GM19025 (cell line): ENCODE measurements at regions not wholly inside any gene's neighbourhood (a gene's known extent, or its start where the extent isn't known, plus 50 kb on each side); places are given as distances from the start of the nearest gene placed in this dataset.
"Not testable (repeated sequence)": the region's sequence is repeated elsewhere in the genome, so short reads cannot be mapped to it uniquely, and the experiment has no call there.

Source experiments
- ATAC-seq: cut with Tn5 transposase; IDR thresholded peaks from one replicate; pipeline ENCODE4 v1.9.1; 2021; ENCODE audit warnings: mild to moderate bottlenecking, low read depth, moderate library complexity; ENCODE audit not compliant: unreplicated experiment

- no peak for ATAC-seq
These were observed 114.8 kb upstream of the VRK1 start for GRCh38 chr14:96682401-96682800.

GRCh38 chr14:96683562-96684289 lies 113.5 kb upstream of the VRK1 start:
- ATAC-seq, result no peak

- ATAC-seq, result no peak
These were observed 111.1 kb upstream of the VRK1 start for GRCh38 chr14:96686126-96686525.

- no peak for ATAC-seq
These were observed 108.6 kb upstream of the VRK1 start for GRCh38 chr14:96688629-96689028.

GRCh38 chr14:96690713-96691383 lies 106.3 kb upstream of the VRK1 start:
- ATAC-seq, result no peak

GRCh38 chr14:96693252-96693820 lies 103.8 kb upstream of the VRK1 start:
- ATAC-seq, result no peak

- ATAC-seq, result no peak
These were observed 103.2 kb upstream of the VRK1 start for GRCh38 chr14:96693987-96694386.

GRCh38 chr14:96698960-96699539 lies 98.1 kb upstream of the VRK1 start:
- peak; percentile 75 for ATAC-seq

GRCh38 chr14:96699666-96700065 lies 97.5 kb upstream of the VRK1 start:
- no peak for ATAC-seq

- ATAC-seq, result no peak
These were observed 94.4 kb upstream of the VRK1 start for GRCh38 chr14:96702831-96703230.

GRCh38 chr14:96705422-96706092 lies 91.6 kb upstream of the VRK1 start:
- ATAC-seq, result no peak

GRCh38 chr14:96706893-96707292 lies 90.3 kb upstream of the VRK1 start:
- ATAC-seq, result no peak

GRCh38 chr14:96710060-96710666 lies 87.0 kb upstream of the VRK1 start:
- no peak for ATAC-seq

GRCh38 chr14:96711559-96712267 lies 85.5 kb upstream of the VRK1 start:
- ATAC-seq, result no peak

- ATAC-seq, result no peak
These were observed 83.8 kb upstream of the VRK1 start for GRCh38 chr14:96713426-96713825.

GRCh38 chr14:96714537-96714936 lies 82.6 kb upstream of the VRK1 start:
- not testable (repeated sequence) for ATAC-seq

- no peak for ATAC-seq
These were observed 80.1 kb upstream of the VRK1 start for GRCh38 chr14:96717116-96717515.

GRCh38 chr14:96718407-96718806 lies 78.8 kb upstream of the VRK1 start:
- ATAC-seq, result no peak

GRCh38 chr14:96720702-96721101 lies 76.5 kb upstream of the VRK1 start:
- not testable (repeated sequence) for ATAC-seq

GRCh38 chr14:96722736-96723135 lies 74.4 kb upstream of the VRK1 start:
- ATAC-seq, result no peak
